PC-9 (cell line): ENCODE measurements at regions not wholly inside any gene's neighbourhood (a gene's known extent, or its start where the extent isn't known, plus 50 kb on each side); places are given as distances from the start of the nearest gene placed in this dataset.

Experiments
- BruUV-seq: library from RNA; stranded (reverse); fragments of 400-500 nt; replicated peaks from 2 replicates; lab custom pipeline; 2021; lab: Mats Ljungman, UMichigan
- CTCF ChIA-PET: fragments of 300-600 bp; sonication (Branson Sonifier 250); formaldehyde crosslinking; loops from one replicate; lab custom pipeline; 2022; ENCODE audit warnings: antibody characterized with exemption; lab: Charles Lee
- POLR2A ChIA-PET: fragments of 300-600 bp; sonication (Branson Sonifier 250); formaldehyde crosslinking; loops from one replicate; lab custom pipeline; 2022; ENCODE audit warnings: antibody characterized with exemption; ENCODE audit not compliant: unreplicated experiment; lab: Charles Lee
- DNase-seq, 2 experiments: peaks; one replicate each; pipeline versions ENCODE4 v3.0.0 to v3.0.0-alpha.2; 2015 to 2022; ENCODE audit warnings: mixed read lengths in 1 of 2
- H2AFZ ChIP-seq: fragments of 200-600 bp; sonication (generic); 2 replicates; pipeline ENCODE4 v1.8.1; 2017; ENCODE audit warnings: antibody characterized with exemption
- H3F3A ChIP-seq: fragments of 200-600 bp; sonication (generic); 2 replicates; pipeline ENCODE4 v1.8.1; 2017; ENCODE audit warnings: antibody characterized with exemption, mild to moderate bottlenecking, low read depth; ENCODE audit not compliant: insufficient read depth
- H3K27ac ChIP-seq: fragments of 200-600 bp; sonication (generic); 2 replicates; pipeline ENCODE4 v1.6.1; 2016; ENCODE audit warnings: mixed run types
- H3K27me3 ChIP-seq: fragments of 200-600 bp; sonication (generic); 2 replicates; pipeline ENCODE4 v1.6.1; 2016; ENCODE audit warnings: low read depth, mixed run types; ENCODE audit not compliant: insufficient read depth
- H3K36me3 ChIP-seq: fragments of 200-600 bp; sonication (generic); 2 replicates; pipeline ENCODE4 v1.6.1; 2016; ENCODE audit warnings: low read depth, mixed run types
- H3K4me1 ChIP-seq: fragments of 200-600 bp; sonication (generic); replicated peaks from 2 replicates; pipeline ENCODE4 v1.6.1; 2016; ENCODE audit warnings: mixed run types; ENCODE audit not compliant: insufficient read depth
- H3K4me2 ChIP-seq: fragments of 200-600 bp; sonication (generic); 2 replicates; pipeline ENCODE4 v1.6.1; 2017; ENCODE audit warnings: mixed run types
- H3K4me3 ChIP-seq: fragments of 200-600 bp; sonication (generic); 2 replicates; pipeline ENCODE4 v1.6.1; 2016; ENCODE audit warnings: mixed run types
- H3K79me2 ChIP-seq: fragments of 200-600 bp; sonication (generic); 2 replicates; pipeline ENCODE4 v1.6.1; 2017; ENCODE audit warnings: low read depth, mixed run types
- H3K9me2 ChIP-seq: fragments of 200-600 bp; sonication (generic); 2 replicates; pipeline ENCODE4 v1.8.1; 2017; ENCODE audit warnings: mild to moderate bottlenecking; ENCODE audit not compliant: insufficient read depth
- H3K9me3 ChIP-seq: fragments of 200-600 bp; sonication (generic); 2 replicates; pipeline ENCODE4 v1.8.1; 2016; ENCODE audit warnings: low read depth; ENCODE audit not compliant: insufficient read depth
- H4K20me1 ChIP-seq: fragments of 200-600 bp; sonication (generic); 2 replicates; pipeline ENCODE4 v1.8.1; 2017; ENCODE audit not compliant: insufficient read depth
- CTCF ChIP-seq: fragments of 200-600 bp; sonication (generic); conservative IDR thresholded peaks from 2 replicates; pipeline ENCODE4 v1.6.1; 2017; ENCODE audit warnings: mixed run types, antibody characterized with exemption, mild to moderate bottlenecking, moderate library complexity
- EZH2 ChIP-seq: fragments of 200-600 bp; sonication (generic); IDR thresholded peaks from 2 replicates; pipeline ENCODE4 v1.8.0; 2017; ENCODE audit warnings: antibody characterized with exemption, low read depth
- intact Hi-C: fragments of 100-400 bp; cut with micrococcal nuclease; formaldehyde crosslinking; loops from one replicate; pipeline ENCODE4 v1.10.0; 2022; ENCODE audit not compliant: unreplicated experiment

GRCh38 chr3:151971814-151972579, 98.6 kb downstream of the SUCNR1 start:
- intact Hi-C loops, result no loop called here
- BruUV-seq, result no TSS peak
- Histone ChIP-seq H4K20me1 (no peaks in the 10 kb centered on the region), H3K79me2 (no peaks in the 10 kb centered on the region), H3K27ac (no peak overlapping the region), H3K27me3 (no peaks in the 10 kb centered on the region), H3K4me3 (no peak overlapping the region), H2AFZ (no peak overlapping the region), H3K36me3 (no peaks in the 10 kb centered on the region), H3K9me2 (no peaks in the 10 kb centered on the region), H3K4me2 (no peak overlapping the region), H3K9me3 (no peaks in the 10 kb centered on the region), H3F3A (peaks cover 17% of the 10 kb centered on the region), H3K4me1 (peaks cover 16% of the 10 kb centered on the region)
- ChIA-PET POLR2A (no interaction called here), CTCF (no interaction called here)
- DNase-seq, result no peak
- no peak for TF ChIP-seq CTCF
- TF ChIP-seq EZH2, result no peak

GRCh38 chr3:151974067-151974466, 100.6 kb downstream of the SUCNR1 start:
- Histone ChIP-seq H3K27me3 (no peaks in the 10 kb centered on the region), H3K4me1 (peaks cover 16% of the 10 kb centered on the region), H3F3A (peaks cover 17% of the 10 kb centered on the region), H3K79me2 (no peaks in the 10 kb centered on the region), H3K9me3 (no peaks in the 10 kb centered on the region), H3K36me3 (no peaks in the 10 kb centered on the region), H2AFZ (no peak overlapping the region), H3K9me2 (no peaks in the 10 kb centered on the region), H4K20me1 (no peaks in the 10 kb centered on the region), H3K27ac (no peak overlapping the region), H3K4me3 (no peak overlapping the region), H3K4me2 (no peak overlapping the region)
- CTCF ChIA-PET, result no interaction called here
- no peak for DNase-seq
- POLR2A ChIA-PET, result no interaction called here
- intact Hi-C loops, result no loop called here
- BruUV-seq, result no TSS peak
- TF ChIP-seq EZH2, result no peak
- TF ChIP-seq CTCF, result no peak

- Histone ChIP-seq H3K36me3 (no peaks in the 10 kb centered on the region), H3F3A (peaks cover 17% of the 10 kb centered on the region), H3K9me3 (no peaks in the 10 kb centered on the region), H2AFZ (no peak overlapping the region), H4K20me1 (no peaks in the 10 kb centered on the region), H3K27ac (peak overlapping the region; percentile 42), H3K79me2 (no peaks in the 10 kb centered on the region), H3K27me3 (no peaks in the 10 kb centered on the region), H3K4me3 (peak overlapping the region; percentile 8; the same call in 1 of the 2 replicates), H3K4me1 (peaks cover 16% of the 10 kb centered on the region), H3K4me2 (peak overlapping the region; percentile 37), H3K9me2 (no peaks in the 10 kb centered on the region)
- CTCF ChIA-PET, result interaction anchor here (0.6 kb wide), 1 partner anchor 352 kb away, joined by 3 read pairs; no protein-coding TSS in a partner anchor
- no peak for TF ChIP-seq EZH2
- no peak for TF ChIP-seq CTCF
- BruUV-seq, result no TSS peak
- POLR2A ChIA-PET, result interaction anchor here (0.5 to 0.6 kb wide), 3 partner anchors 352 to 1510 kb away, joined by 4 to 19 read pairs (median 5); no protein-coding TSS in a partner anchor
- DNase-seq, result peak; percentile 49 to 93
- intact Hi-C loops, result loop anchor here (1.0 to 5.0 kb wide), 3 partner anchors 46 to 291 kb away; partner anchors contain the start of gene MBNL1
These were observed 103.0 kb downstream of the SUCNR1 start for GRCh38 chr3:151976211-151977050.
